Right atrium auricular region (tissue), 2 donors: ENCODE measurements at regions not wholly inside any gene's neighbourhood (a gene's known extent, or its start where the extent isn't known, plus 50 kb on each side); places are given as distances from the start of the nearest gene placed in this dataset.

Experiments
- DNase-seq: peaks from one replicate; pipeline ENCODE4 v3.0.0-alpha.2; 2019; ENCODE audit warnings: low spot score
- H3K27ac ChIP-seq, 2 donors: fragments of 200-600 bp; sonication (generic); 1 replicate in 1 of 2; 2 replicates in 1 of 2; pipeline ENCODE4 v1.5.1; 2016 to 2019
- H3K27me3 ChIP-seq, 2 donors: fragments of 200-600 bp; sonication (generic); one replicate each; pipeline versions ENCODE4 v1.5.1 to v1.6.0; 2017 to 2019
- H3K36me3 ChIP-seq: fragments of 200-600 bp; sonication (generic); one replicate; pipeline ENCODE4 v1.5.1; 2016
- H3K4me1 ChIP-seq, 2 donors: fragments of 200-600 bp; sonication (generic); one replicate each; pipeline versions ENCODE4 v1.5.1 to v1.6.0; 2017 to 2019
- H3K4me3 ChIP-seq, 2 donors: fragments of 200-600 bp; sonication (generic); 1 replicate in 1 of 2; 2 replicates in 1 of 2; pipeline ENCODE4 v1.5.1; 2017 to 2019; ENCODE audit warnings: mild to moderate bottlenecking in 1 of 2, moderate library complexity in 1 of 2
- H3K9me3 ChIP-seq, 2 donors: fragments of 200-600 bp; sonication (generic); one replicate each; pipeline ENCODE4 v1.5.1; 2019
- CTCF ChIP-seq, 2 donors: fragments of 200-600 bp; sonication (generic); IDR thresholded peaks; one replicate each; pipeline ENCODE4 v1.5.1; 2019; ENCODE audit warnings: antibody characterized with exemption in 2 of 2

GRCh38 chr20:50329981-50330503 is 139.4 kb downstream of the CEBPB start:
- no peaks in the 10 kb centered on the region for H3K36me3 ChIP-seq
- no peaks in the 10 kb centered on the region for H3K4me1 ChIP-seq
- no peaks in the 10 kb centered on the region for H3K27me3 ChIP-seq
- no peak overlapping the region for H3K27ac ChIP-seq
- DNase-seq = no peak
- no peaks in the 10 kb centered on the region for H3K9me3 ChIP-seq
- H3K4me3 ChIP-seq = no peak overlapping the region
- TF ChIP-seq CTCF (IDR thresholded peaks at IDR 0.05) = no peak

GRCh38 chr20:50330504-50331313 is 140.1 kb downstream of the CEBPB start:
- TF ChIP-seq CTCF (IDR thresholded peaks at IDR 0.05) = no peak
- Histone ChIP-seq H3K9me3 (no peaks in the 10 kb centered on the region), H3K27me3 (no peaks in the 10 kb centered on the region), H3K4me1 (no peaks in the 10 kb centered on the region), H3K4me3 (no peak overlapping the region), H3K36me3 (no peaks in the 10 kb centered on the region), H3K27ac (no peak overlapping the region)
- DNase-seq = no peak

GRCh38 chr20:50331469-50332363 is 141.1 kb downstream of the CEBPB start:
- H3K4me1 ChIP-seq = no peaks in the 10 kb centered on the region
- H3K27ac ChIP-seq = no peak overlapping the region
- no peaks in the 10 kb centered on the region for H3K9me3 ChIP-seq
- no peaks in the 10 kb centered on the region for H3K36me3 ChIP-seq
- DNase-seq = no peak
- H3K4me3 ChIP-seq = no peak overlapping the region
- H3K27me3 ChIP-seq = no peaks in the 10 kb centered on the region
- TF ChIP-seq CTCF (IDR thresholded peaks at IDR 0.05) = no peak

GRCh38 chr20:50332491-50332980 is 141.9 kb downstream of the CEBPB start:
- TF ChIP-seq CTCF (IDR thresholded peaks at IDR 0.05) = no peak
- Histone ChIP-seq H3K36me3 (no peaks in the 10 kb centered on the region), H3K4me3 (no peak overlapping the region), H3K27ac (no peak overlapping the region), H3K4me1 (no peaks in the 10 kb centered on the region), H3K9me3 (no peaks in the 10 kb centered on the region), H3K27me3 (no peaks in the 10 kb centered on the region)
- DNase-seq = no peak

- H3K27ac ChIP-seq = no peak overlapping the region
- no peak for TF ChIP-seq CTCF (IDR thresholded peaks at IDR 0.05)
- H3K36me3 ChIP-seq = no peaks in the 10 kb centered on the region
- no peaks in the 10 kb centered on the region for H3K4me1 ChIP-seq
- H3K4me3 ChIP-seq = no peak overlapping the region
- H3K9me3 ChIP-seq = no peaks in the 10 kb centered on the region
- H3K27me3 ChIP-seq = no peaks in the 10 kb centered on the region
- no peak for DNase-seq
Measured at GRCh38 chr20:50333131-50333670, 142.6 kb downstream of the CEBPB start.
